ENCODE measurements at regions not wholly inside any gene's neighbourhood (a gene's known extent, or its start where the extent isn't known, plus 50 kb on each side); places are given as distances from the start of the nearest gene placed in this dataset.

DNA sequence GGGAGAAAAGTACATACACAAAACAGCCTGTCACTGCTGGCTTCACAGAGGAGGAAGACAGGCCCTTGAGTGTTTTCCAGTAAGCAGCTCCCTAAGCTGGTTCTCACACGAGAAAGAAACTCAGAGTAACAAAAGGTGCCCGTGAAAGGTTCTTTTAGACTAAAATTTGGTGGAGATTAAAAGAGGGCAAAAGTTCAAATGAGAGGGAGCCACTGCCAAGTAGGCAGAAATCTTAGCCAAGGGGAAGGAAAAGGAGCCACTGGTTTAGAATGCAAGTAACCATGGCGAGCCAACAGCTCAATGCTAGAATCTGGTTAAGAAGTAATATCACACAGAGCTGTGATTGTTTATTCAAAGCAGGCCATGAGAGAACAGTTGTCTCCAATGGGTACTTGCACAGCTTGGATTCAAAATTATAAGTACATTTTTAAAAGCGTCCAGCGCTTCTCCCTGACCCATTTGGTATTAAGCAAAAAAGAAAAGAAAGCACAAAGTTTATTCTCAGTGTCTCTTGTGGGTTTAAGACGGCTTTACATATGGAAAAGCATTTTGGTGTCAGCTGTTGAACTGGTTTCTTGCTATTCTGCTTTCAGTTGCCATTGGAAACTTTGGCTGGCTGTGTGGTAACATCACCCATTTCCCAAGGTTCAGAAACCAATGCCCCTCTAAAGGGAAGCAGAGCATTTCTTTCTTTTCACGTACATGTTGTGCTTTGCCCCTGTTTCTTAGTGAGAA lies 648.5 kb downstream of the RNF144B start:
- H3K4me1 ChIP-seq (ENCODE audit: control insufficient read depth, insufficient read depth, low read length) = peaks cover 6% of the 10 kb centered on the region
- no peak overlapping the region for H3K4me3 ChIP-seq (ENCODE audit: low read length)
- no peaks in the 10 kb centered on the region for H3K36me3 ChIP-seq (ENCODE audit: control insufficient read depth, insufficient read depth, low read length)
- H3K9ac ChIP-seq (ENCODE audit: low read length) = no peak overlapping the region
- no peaks in the 10 kb centered on the region for H3K27me3 ChIP-seq (ENCODE audit: control insufficient read depth, insufficient read depth, low read length)
- no peak overlapping the region for H3K27ac ChIP-seq (ENCODE audit: low read depth, low read length)

DNA sequence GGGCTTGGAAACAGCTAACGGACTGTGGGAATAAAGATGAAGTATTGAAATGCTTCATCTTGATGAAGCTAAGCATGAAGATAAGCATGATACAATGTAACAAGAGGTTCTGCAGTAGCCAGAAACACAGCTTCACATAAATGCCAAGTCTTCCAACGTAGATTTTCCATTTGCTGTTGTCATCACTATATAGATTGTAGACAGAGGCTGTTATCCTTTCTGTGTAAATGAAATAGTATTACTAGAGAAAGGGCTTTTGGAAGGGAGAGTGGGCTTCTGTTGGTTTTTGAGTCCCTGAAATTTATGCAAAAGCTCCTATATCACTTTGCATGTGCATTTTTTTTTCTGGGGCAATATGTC lies 649.0 kb downstream of the RNF144B start:
- Histone ChIP-seq H3K9ac (ENCODE audit: low read length) (no peak overlapping the region), H3K4me3 (ENCODE audit: low read length) (no peak overlapping the region), H3K4me1 (ENCODE audit: control insufficient read depth, insufficient read depth, low read length) (peaks cover 6% of the 10 kb centered on the region), H3K27me3 (ENCODE audit: control insufficient read depth, insufficient read depth, low read length) (no peaks in the 10 kb centered on the region), H3K27ac (ENCODE audit: low read depth, low read length) (no peak overlapping the region), H3K36me3 (ENCODE audit: control insufficient read depth, insufficient read depth, low read length) (no peaks in the 10 kb centered on the region)

DNA sequence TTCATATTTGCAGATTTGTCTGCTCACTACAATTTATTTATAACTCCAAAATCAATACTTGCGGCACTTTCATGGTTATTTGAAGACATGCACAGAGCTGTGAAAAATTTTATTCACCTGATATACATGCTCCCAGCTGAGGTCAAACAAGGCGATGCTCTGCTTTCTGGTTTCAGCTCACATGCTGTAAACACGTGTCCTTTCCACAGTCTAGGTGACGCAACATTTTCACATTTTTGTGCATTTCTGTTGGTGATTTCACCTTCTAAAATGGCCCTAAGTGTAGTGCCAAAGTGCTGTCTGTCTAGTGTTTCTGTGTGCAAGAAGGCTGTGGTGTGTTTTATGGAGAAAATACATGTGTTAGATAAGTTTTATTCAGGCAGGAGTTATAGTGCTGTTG lies 650.5 kb downstream of the RNF144B start:
- Histone ChIP-seq H3K27ac (ENCODE audit: low read depth, low read length) (no peak overlapping the region), H3K4me3 (ENCODE audit: low read length) (no peak overlapping the region), H3K27me3 (ENCODE audit: control insufficient read depth, insufficient read depth, low read length) (no peaks in the 10 kb centered on the region), H3K36me3 (ENCODE audit: control insufficient read depth, insufficient read depth, low read length) (no peaks in the 10 kb centered on the region), H3K9ac (ENCODE audit: low read length) (no peak overlapping the region), H3K4me1 (ENCODE audit: control insufficient read depth, insufficient read depth, low read length) (peaks cover 4% of the 10 kb centered on the region)

DNA sequence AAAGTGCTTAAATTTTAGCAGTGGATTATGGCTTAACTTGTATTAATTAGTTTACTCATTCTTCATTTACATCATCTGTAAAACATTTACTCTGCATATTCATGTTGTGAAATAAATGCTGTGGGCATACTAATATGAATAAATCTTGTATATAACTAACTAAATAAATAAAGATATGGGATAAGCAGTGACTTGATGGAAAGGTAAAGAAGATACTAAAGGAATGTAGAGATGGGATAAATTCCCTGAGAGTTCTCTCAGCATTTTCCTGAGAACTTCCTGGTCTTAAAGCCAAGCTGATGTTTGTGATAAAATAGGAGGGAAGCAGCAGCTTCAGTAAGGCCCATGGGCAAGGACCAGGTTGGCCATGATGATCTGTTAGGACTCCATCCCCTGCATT lies 652.1 kb downstream of the RNF144B start:
- Histone ChIP-seq H3K27me3 (ENCODE audit: control insufficient read depth, insufficient read depth, low read length) (no peaks in the 10 kb centered on the region), H3K27ac (ENCODE audit: low read depth, low read length) (no peak overlapping the region), H3K4me1 (ENCODE audit: control insufficient read depth, insufficient read depth, low read length) (no peaks in the 10 kb centered on the region)

DNA sequence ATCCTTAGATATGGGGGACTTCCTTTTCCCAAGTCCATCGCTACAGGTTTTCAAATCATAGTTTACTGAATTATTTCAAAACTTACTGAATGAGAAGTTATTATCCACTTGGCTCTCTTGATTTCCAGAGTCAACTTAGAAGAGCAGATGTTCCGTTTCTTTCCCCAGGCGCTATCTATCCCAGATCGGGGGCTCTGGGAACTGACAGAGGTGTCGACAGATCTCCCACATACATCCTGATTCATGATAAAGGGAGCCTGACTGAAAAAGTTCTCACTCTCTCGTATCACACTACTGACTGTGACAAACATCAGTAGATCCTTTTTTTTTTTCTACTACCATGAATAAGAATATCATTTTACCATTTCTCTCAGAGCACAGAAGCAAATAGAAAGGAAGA lies 654.8 kb downstream of the RNF144B start:
- Histone ChIP-seq H3K9ac (ENCODE audit: low read length) (no peak overlapping the region), H3K4me3 (ENCODE audit: low read length) (no peak overlapping the region), H3K27ac (ENCODE audit: low read depth, low read length) (no peak overlapping the region), H3K27me3 (ENCODE audit: control insufficient read depth, insufficient read depth, low read length) (no peaks in the 10 kb centered on the region), H3K4me1 (ENCODE audit: control insufficient read depth, insufficient read depth, low read length) (no peaks in the 10 kb centered on the region), H3K36me3 (ENCODE audit: control insufficient read depth, insufficient read depth, low read length) (no peaks in the 10 kb centered on the region)

More for the DNA sequence above, 652.1 kb downstream of the RNF144B start:
- Histone ChIP-seq H3K36me3 (ENCODE audit: control insufficient read depth, insufficient read depth, low read length) (no peaks in the 10 kb centered on the region), H3K4me3 (ENCODE audit: low read length) (no peak overlapping the region), H3K9ac (ENCODE audit: low read length) (no peak overlapping the region)

DNA sequence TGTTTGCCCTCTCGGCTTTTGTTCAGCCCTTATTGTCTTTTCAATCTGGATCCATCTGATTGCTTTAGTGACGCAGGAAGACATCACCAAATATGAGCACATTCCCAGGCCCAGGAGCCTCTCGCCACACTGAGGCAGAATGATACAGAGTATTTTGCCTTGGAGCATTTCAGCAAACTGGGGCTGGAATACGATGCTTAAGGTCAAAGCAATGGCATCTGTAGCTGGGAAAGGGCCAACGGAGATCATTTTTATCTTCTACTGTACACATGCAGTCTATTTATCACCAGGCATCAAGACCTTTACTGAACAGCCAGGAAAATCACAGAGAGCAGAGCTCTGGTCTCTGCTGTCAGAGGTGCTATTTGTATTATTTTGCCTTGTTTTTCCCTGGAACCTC lies 655.3 kb downstream of the RNF144B start:
- no peaks in the 10 kb centered on the region for H3K27me3 ChIP-seq (ENCODE audit: control insufficient read depth, insufficient read depth, low read length)
- H3K4me3 ChIP-seq (ENCODE audit: low read length) = no peak overlapping the region
- no peak overlapping the region for H3K27ac ChIP-seq (ENCODE audit: low read depth, low read length)
- H3K9ac ChIP-seq (ENCODE audit: low read length) = no peak overlapping the region
- no peaks in the 10 kb centered on the region for H3K36me3 ChIP-seq (ENCODE audit: control insufficient read depth, insufficient read depth, low read length)
- no peaks in the 10 kb centered on the region for H3K4me1 ChIP-seq (ENCODE audit: control insufficient read depth, insufficient read depth, low read length)

DNA sequence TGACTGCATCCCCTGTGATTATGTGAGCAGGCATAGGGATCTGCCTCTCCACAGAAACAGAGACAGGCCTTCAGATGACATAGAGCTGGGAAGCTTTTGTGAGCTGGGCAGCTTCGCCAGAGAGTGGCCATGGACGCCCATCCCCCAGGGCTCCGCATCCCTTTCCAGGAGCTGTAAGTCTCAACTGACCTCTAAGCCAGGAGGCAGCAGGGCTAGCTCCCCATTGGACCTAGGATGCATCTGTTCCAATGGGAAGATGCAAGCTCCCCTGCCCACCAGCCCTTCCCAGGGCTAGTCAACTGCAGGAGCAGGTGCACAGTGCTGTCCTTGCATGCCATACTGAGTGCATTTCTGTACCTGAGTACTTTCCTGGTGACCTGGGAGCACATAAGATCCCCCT lies 663.6 kb downstream of the RNF144B start:
- Histone ChIP-seq H3K4me3 (ENCODE audit: low read length) (no peak overlapping the region), H3K36me3 (ENCODE audit: control insufficient read depth, insufficient read depth, low read length) (no peaks in the 10 kb centered on the region), H3K27me3 (ENCODE audit: control insufficient read depth, insufficient read depth, low read length) (no peaks in the 10 kb centered on the region), H3K27ac (ENCODE audit: low read depth, low read length) (no peak overlapping the region), H3K4me1 (ENCODE audit: control insufficient read depth, insufficient read depth, low read length) (no peaks in the 10 kb centered on the region), H3K9ac (ENCODE audit: low read length) (no peak overlapping the region)

DNA sequence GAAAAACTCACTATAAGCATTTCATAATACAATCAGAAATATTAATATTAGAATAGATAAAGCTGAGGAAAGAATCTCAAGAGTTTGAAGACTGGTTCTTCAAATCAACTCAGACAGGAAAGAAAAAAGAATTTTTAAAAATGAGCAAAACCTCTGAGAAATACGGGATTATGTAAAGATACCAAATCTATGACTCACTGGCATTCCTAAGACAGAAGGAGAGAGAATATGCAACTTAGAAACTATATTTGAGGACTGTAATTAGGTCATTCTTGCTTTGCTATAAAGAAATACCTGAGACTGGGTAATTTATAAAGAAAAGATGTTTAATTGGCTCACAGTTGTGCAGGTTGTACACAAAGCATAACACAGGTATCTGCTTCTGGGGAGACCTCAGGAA lies 665.1 kb downstream of the RNF144B start:
- no peaks in the 10 kb centered on the region for H3K27me3 ChIP-seq (ENCODE audit: control insufficient read depth, insufficient read depth, low read length)
- no peak overlapping the region for H3K9ac ChIP-seq (ENCODE audit: low read length)
- no peaks in the 10 kb centered on the region for H3K4me1 ChIP-seq (ENCODE audit: control insufficient read depth, insufficient read depth, low read length)
- H3K4me3 ChIP-seq (ENCODE audit: low read length) = no peak overlapping the region
- H3K36me3 ChIP-seq (ENCODE audit: control insufficient read depth, insufficient read depth, low read length) = no peaks in the 10 kb centered on the region
- no peak overlapping the region for H3K27ac ChIP-seq (ENCODE audit: low read depth, low read length)

DNA sequence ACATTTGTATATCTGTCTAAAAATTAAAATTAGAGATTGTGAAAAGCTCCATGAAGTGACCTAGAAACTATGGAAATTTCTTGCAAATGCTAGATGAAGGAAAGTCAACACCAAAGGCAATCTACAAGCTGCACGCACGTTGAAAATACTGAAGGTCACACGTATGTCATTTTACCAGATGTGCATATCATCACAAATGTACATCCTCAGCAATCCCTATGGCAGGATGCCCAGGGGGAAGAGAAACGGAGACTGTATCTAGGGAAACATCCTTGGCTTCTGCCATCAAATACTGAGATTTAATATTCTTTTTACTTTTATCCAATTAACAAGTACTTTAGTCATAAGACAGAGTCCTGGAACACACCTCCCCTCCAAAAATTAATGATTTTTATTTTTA lies 672.0 kb downstream of the RNF144B start:
- Histone ChIP-seq H3K36me3 (ENCODE audit: control insufficient read depth, insufficient read depth, low read length) (no peaks in the 10 kb centered on the region), H3K9ac (ENCODE audit: low read length) (no peak overlapping the region), H3K4me1 (ENCODE audit: control insufficient read depth, insufficient read depth, low read length) (no peaks in the 10 kb centered on the region), H3K27ac (ENCODE audit: low read depth, low read length) (no peak overlapping the region), H3K4me3 (ENCODE audit: low read length) (no peak overlapping the region), H3K27me3 (ENCODE audit: control insufficient read depth, insufficient read depth, low read length) (no peaks in the 10 kb centered on the region)

DNA sequence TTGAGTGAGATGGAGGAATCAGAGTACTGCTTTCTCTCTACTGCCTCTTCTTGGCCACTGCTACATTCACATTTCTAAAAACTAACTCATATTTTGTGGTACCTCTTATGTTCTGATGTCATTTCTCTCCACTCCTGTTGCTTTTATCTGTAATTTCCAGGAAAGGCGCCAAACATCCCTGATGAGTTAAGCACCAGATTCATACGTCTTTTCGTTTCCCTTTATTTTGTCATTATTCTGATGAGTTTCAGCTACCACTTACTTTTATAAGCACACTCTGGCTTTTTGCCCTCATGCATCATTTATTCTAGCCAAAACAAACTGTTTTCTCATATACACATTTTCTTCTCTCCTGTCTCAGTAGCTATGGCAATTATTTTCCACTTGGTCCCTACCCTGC lies 680.0 kb downstream of the RNF144B start:
- Histone ChIP-seq H3K4me3 (ENCODE audit: low read length) (no peak overlapping the region), H3K4me1 (ENCODE audit: control insufficient read depth, insufficient read depth, low read length) (no peaks in the 10 kb centered on the region), H3K27me3 (ENCODE audit: control insufficient read depth, insufficient read depth, low read length) (no peaks in the 10 kb centered on the region), H3K27ac (ENCODE audit: low read depth, low read length) (no peak overlapping the region), H3K36me3 (ENCODE audit: control insufficient read depth, insufficient read depth, low read length) (no peaks in the 10 kb centered on the region), H3K9ac (ENCODE audit: low read length) (no peak overlapping the region)

DNA sequence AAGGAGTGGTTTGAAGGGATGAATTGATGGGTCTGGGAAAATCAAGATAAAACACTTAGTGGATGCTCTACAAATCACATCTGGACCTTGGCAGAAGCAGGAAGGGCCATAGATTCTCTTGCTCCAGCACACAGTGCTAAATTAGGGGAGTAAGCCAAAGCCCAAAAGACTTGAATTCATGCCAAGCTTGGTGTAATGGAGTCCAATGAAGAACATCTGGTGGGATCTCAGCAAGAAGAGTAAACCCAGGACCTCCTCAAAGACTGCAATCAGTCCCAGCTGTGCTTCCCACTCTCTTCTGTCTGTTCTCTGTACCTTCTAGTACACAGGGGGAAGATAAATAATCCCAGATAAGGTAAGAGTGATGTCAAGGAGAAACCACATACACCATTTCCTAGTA lies 683.4 kb downstream of the RNF144B start:
- no peak overlapping the region for H3K4me3 ChIP-seq (ENCODE audit: low read length)
- H3K36me3 ChIP-seq (ENCODE audit: control insufficient read depth, insufficient read depth, low read length) = no peaks in the 10 kb centered on the region
- H3K4me1 ChIP-seq (ENCODE audit: control insufficient read depth, insufficient read depth, low read length) = no peaks in the 10 kb centered on the region
- no peak overlapping the region for H3K27ac ChIP-seq (ENCODE audit: low read depth, low read length)
- H3K9ac ChIP-seq (ENCODE audit: low read length) = no peak overlapping the region
- no peaks in the 10 kb centered on the region for H3K27me3 ChIP-seq (ENCODE audit: control insufficient read depth, insufficient read depth, low read length)

DNA sequence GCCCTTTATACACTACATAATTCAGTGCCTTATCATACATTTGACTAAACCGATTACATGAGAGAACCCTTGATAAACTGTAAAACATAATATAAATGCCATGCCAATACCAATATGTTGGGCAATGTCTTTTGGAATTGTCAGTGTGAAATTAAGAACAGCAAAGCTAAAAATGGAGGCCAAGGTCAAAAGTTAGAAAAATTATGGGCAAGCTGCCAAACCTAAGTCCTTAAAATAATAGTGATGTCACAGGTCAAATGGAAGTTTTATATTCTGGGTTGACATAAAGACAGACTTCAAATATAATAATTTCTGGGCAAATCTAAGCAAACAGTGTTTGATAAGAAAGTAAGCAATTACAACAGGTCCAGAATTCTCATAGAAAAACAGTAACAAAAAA lies 696.7 kb downstream of the RNF144B start:
- no peak overlapping the region for H3K9ac ChIP-seq (ENCODE audit: low read length)
- no peak overlapping the region for H3K4me3 ChIP-seq (ENCODE audit: low read length)
- H3K36me3 ChIP-seq (ENCODE audit: control insufficient read depth, insufficient read depth, low read length) = no peaks in the 10 kb centered on the region
- no peaks in the 10 kb centered on the region for H3K27me3 ChIP-seq (ENCODE audit: control insufficient read depth, insufficient read depth, low read length)
- H3K27ac ChIP-seq (ENCODE audit: low read depth, low read length) = no peak overlapping the region
- H3K4me1 ChIP-seq (ENCODE audit: control insufficient read depth, insufficient read depth, low read length) = no peaks in the 10 kb centered on the region

DNA sequence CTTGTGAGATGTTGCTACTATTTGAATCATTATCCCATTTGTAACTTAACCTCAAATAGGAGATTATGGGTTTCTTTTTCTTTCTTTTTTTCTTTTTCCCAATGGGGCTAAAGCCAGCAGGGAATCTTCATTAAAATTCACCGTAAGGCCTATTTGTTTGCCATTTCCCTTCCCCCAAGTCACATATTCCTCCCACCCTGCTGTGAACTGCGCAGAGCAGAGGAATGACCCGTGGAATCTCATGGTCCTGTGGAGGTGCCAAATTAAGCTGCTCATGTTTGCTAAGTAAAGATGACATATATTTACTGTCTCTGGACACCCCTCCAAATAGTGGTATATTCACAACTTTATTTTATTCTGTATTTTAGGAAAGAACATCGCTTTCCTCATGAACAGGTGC lies 699.3 kb downstream of the RNF144B start:
- no peak overlapping the region for H3K9ac ChIP-seq (ENCODE audit: low read length)
- no peak overlapping the region for H3K27ac ChIP-seq (ENCODE audit: low read depth, low read length)
- H3K27me3 ChIP-seq (ENCODE audit: control insufficient read depth, insufficient read depth, low read length) = no peaks in the 10 kb centered on the region
- H3K4me3 ChIP-seq (ENCODE audit: low read length) = no peak overlapping the region
- H3K4me1 ChIP-seq (ENCODE audit: control insufficient read depth, insufficient read depth, low read length) = no peaks in the 10 kb centered on the region
- no peaks in the 10 kb centered on the region for H3K36me3 ChIP-seq (ENCODE audit: control insufficient read depth, insufficient read depth, low read length)
